Endothelial cell of umbilical vein (primary cell): ENCODE measurements at regions not wholly inside any gene's neighbourhood (a gene's known extent, or its start where the extent isn't known, plus 50 kb on each side); places are given as distances from the start of the nearest gene placed in this dataset.

Experiments
- BruUV-seq: library from RNA; stranded (reverse); fragments of 400-500 nt; replicated peaks from 2 replicates; lab custom pipeline; 2021; lab: Mats Ljungman, UMichigan
- CTCF ChIA-PET: fragments of 300-600, 350-600 bp; sonication (Branson Sonifier 250); formaldehyde crosslinking; loops from one replicate; lab custom pipeline; 2021; ENCODE audit warnings: antibody characterized with exemption, inconsistent platforms; lab: Charles Lee
- POLR2A ChIA-PET: fragments of 300-600, 350-600 bp; sonication (Branson Sonifier 250); formaldehyde crosslinking; loops from one replicate; lab custom pipeline; 2021; ENCODE audit warnings: antibody characterized with exemption, inconsistent platforms; lab: Charles Lee
- DNase-seq: peaks from one replicate; pipeline ENCODE4 v3.0.0-alpha.2; 2011; ENCODE audit warnings: low read depth, low spot score
- FAIRE-seq: peaks from 2 replicates; lab custom pipeline; 2011; peaks lifted over from hg19 to GRCh38; lab: Jason Lieb, UNC
- H2AFZ ChIP-seq: 2 replicates; pipeline ENCODE4 v1.6.0; 2012; ENCODE audit warnings: low read depth, low read length, control low read depth, inconsistent platforms
- H3K27ac ChIP-seq: 2 replicates; pipeline ENCODE4 v1.5.1; 2011; ENCODE audit warnings: low read depth, mild to moderate bottlenecking, control low read depth, low read length, moderate library complexity; ENCODE audit not compliant: insufficient read depth
- H3K27me3 ChIP-seq, 2 experiments: 2 replicates each; pipeline versions ENCODE4 v1.6.0 to v1.6.1; 2011; ENCODE audit warnings: low read length in 2 of 2, mixed read lengths in 1 of 2; ENCODE audit not compliant: control insufficient read depth in 2 of 2, insufficient read depth in 2 of 2
- H3K36me3 ChIP-seq, 2 experiments: 2 replicates in 1 of 2; 3 replicates in 1 of 2; pipeline ENCODE4 v1.5.1; 2011; ENCODE audit warnings: low read length in 2 of 2, mild to moderate bottlenecking in 1 of 2, moderate library complexity in 1 of 2; ENCODE audit not compliant: control insufficient read depth in 2 of 2, insufficient read depth in 2 of 2; ENCODE audit errors: extremely low read depth in 1 of 2
- H3K4me1 ChIP-seq: 3 replicates; pipeline ENCODE4 v1.5.1; 2011; ENCODE audit warnings: mild to moderate bottlenecking, low read length; ENCODE audit not compliant: control insufficient read depth, insufficient read depth; ENCODE audit errors: extremely low read depth
- H3K4me2 ChIP-seq: 2 replicates; pipeline ENCODE4 v1.6.1; 2011; ENCODE audit warnings: low read length, control low read depth, mixed read lengths; ENCODE audit not compliant: insufficient read depth
- H3K4me3 ChIP-seq, 3 experiments: fragments of 200-600 bp in 1 of 3; sonication (generic), shearing (Covaris generic) in 1 of 3; replicated peaks in 1 of 3; 2 replicates each; pipeline ENCODE4 v1.5.1; 2011 to 2016; ENCODE audit warnings: control low read depth in 3 of 3, low read length in 3 of 3, mild to moderate bottlenecking in 2 of 3, inconsistent platforms in 1 of 3, low read depth in 1 of 3, moderate library complexity in 1 of 3; ENCODE audit not compliant: insufficient read depth in 1 of 3
- H3K79me2 ChIP-seq: 2 replicates; pipeline ENCODE4 v1.6.0; 2012; ENCODE audit warnings: low read length, inconsistent platforms; ENCODE audit not compliant: control insufficient read depth, insufficient read depth
- H3K9ac ChIP-seq: replicated peaks from 2 replicates; pipeline ENCODE3; 2011; ENCODE audit warnings: low read length, control low read depth; ENCODE audit not compliant: insufficient read depth; ENCODE audit errors: extremely low read depth
- H3K9me1 ChIP-seq: replicated peaks from 3 replicates; pipeline ENCODE4 v1.6.0; 2011; ENCODE audit warnings: mild to moderate bottlenecking, low read length; ENCODE audit not compliant: control insufficient read depth, insufficient read depth; ENCODE audit errors: extremely low read depth
- H3K9me3 ChIP-seq: replicated peaks from 2 replicates; pipeline ENCODE4 v1.5.1; 2012; ENCODE audit warnings: low read length, inconsistent platforms; ENCODE audit not compliant: control insufficient read depth, insufficient read depth
- H4K20me1 ChIP-seq: replicated peaks from 2 replicates; pipeline ENCODE3; 2011; ENCODE audit warnings: mild to moderate bottlenecking, low read length; ENCODE audit not compliant: control insufficient read depth, insufficient read depth; ENCODE audit errors: extremely low read depth
- CTCF ChIP-seq, 2 donors: IDR thresholded peaks; 1 replicate in 1 of 2; 2 replicates in 1 of 2; pipeline ENCODE4 v1.5.1; 2011; ENCODE audit warnings: low read length in 2 of 2, mild to moderate bottlenecking in 2 of 2, moderate library complexity in 2 of 2, control low read depth in 1 of 2, inconsistent platforms in 1 of 2, low read depth in 1 of 2; ENCODE audit not compliant: insufficient read depth in 1 of 2; ENCODE audit errors: extremely low read depth in 1 of 2
- EZH2 ChIP-seq: IDR thresholded peaks from 2 replicates; pipeline ENCODE4 v1.6.1; 2012; ENCODE audit warnings: borderline replicate concordance, low read depth, mild to moderate bottlenecking, moderate library complexity, low read length, inconsistent platforms; ENCODE audit not compliant: severe bottlenecking
- FOS ChIP-seq: IDR thresholded peaks from 2 replicates; pipeline ENCODE4 v1.6.1; 2011; ENCODE audit warnings: mild to moderate bottlenecking, low read length, moderate library complexity, borderline replicate concordance; ENCODE audit not compliant: insufficient read depth
- GATA2 ChIP-seq: IDR thresholded peaks from 2 replicates; pipeline ENCODE4 v1.7.0; 2011; ENCODE audit warnings: low read depth, mild to moderate bottlenecking, moderate library complexity, mixed read lengths, low read length; ENCODE audit not compliant: insufficient read length, insufficient read depth
- JUN ChIP-seq: IDR thresholded peaks from 2 replicates; pipeline ENCODE4 v1.6.1; 2011; ENCODE audit warnings: borderline replicate concordance, low read depth; ENCODE audit not compliant: insufficient read length, insufficient read depth
- MAX ChIP-seq: IDR thresholded peaks from 2 replicates; pipeline ENCODE4 v1.6.1; 2011; ENCODE audit not compliant: insufficient read depth, insufficient read length
- MYC ChIP-seq: IDR thresholded peaks from one replicate; pipeline ENCODE4 v1.6.1; 2011; ENCODE audit warnings: mild to moderate bottlenecking, low read depth, low read length
- POLR2A ChIP-seq: IDR thresholded peaks from 2 replicates; pipeline ENCODE4 v1.6.1; 2012; ENCODE audit warnings: low read depth, mild to moderate bottlenecking, control low read depth, low read length
- POLR2AphosphoS5 ChIP-seq: IDR thresholded peaks from 2 replicates; pipeline ENCODE4 v1.6.1; 2012; ENCODE audit warnings: low read depth, mild to moderate bottlenecking, control low read depth, low read length, moderate library complexity; ENCODE audit not compliant: insufficient read depth
- dilution Hi-C: fragments of 300-500 bp; cut with MboI; formaldehyde crosslinking; loops from one replicate; pipeline ENCODE4 v1.15.0; 2019; ENCODE audit warnings: low sequenced_read_pairs; ENCODE audit not compliant: extremely low pct_ligation_motif_present
- intact Hi-C: fragments of 100-400 bp; cut with micrococcal nuclease; formaldehyde crosslinking; loops from one replicate; pipeline ENCODE4 v1.10.0; 2022

- ChIA-PET CTCF (interaction anchor here (1.0 to 2.4 kb wide), 3 partner anchors 52 to 224 kb away, joined by 3 to 10 read pairs (median 3); no protein-coding TSS in a partner anchor), POLR2A (no interaction called here)
- no peaks in the 10 kb centered on the region for H3K36me3 ChIP-seq
- no peaks in the 10 kb centered on the region for H3K9me3 ChIP-seq
- no peak overlapping the region for H3K4me3 ChIP-seq
- no peak overlapping the region for H2AFZ ChIP-seq
- intact Hi-C loops (loop anchor here (2.0 to 5.0 kb wide), 4 partner anchors 107 to 1090 kb away; no protein-coding TSS in a partner anchor), dilution Hi-C loops (no loop called here)
- H3K27me3 ChIP-seq: no peaks in the 10 kb centered on the region
- FAIRE-seq (peak; percentile 64), DNase-seq (peak; percentile 89)
- H3K4me2 ChIP-seq: peak overlapping the region; percentile 92
- H4K20me1 ChIP-seq: no peaks in the 10 kb centered on the region
- BruUV-seq: no TSS peak
- H3K27ac ChIP-seq: peak overlapping the region; percentile 80
- no peak for TF ChIP-seq POLR2A
- TF ChIP-seq MYC: no peak
- TF ChIP-seq EZH2: no peak
- TF ChIP-seq POLR2AphosphoS5: no peak
- TF ChIP-seq JUN: peak; percentile 96
- no peak for TF ChIP-seq CTCF (IDR thresholded peaks at IDR 0.05; ENCODE audit: extremely low read depth in 1 of 2, insufficient read depth in 1 of 2, low read depth in 1 of 2, low read length in 2 of 2)
- TF ChIP-seq MAX: no peak
- TF ChIP-seq FOS: peak; percentile 93
- no peak for TF ChIP-seq GATA2
- H3K4me1 ChIP-seq: peaks cover 36% of the 10 kb centered on the region
- H3K9ac ChIP-seq: peak overlapping the region; percentile 53
- H3K79me2 ChIP-seq: no peaks in the 10 kb centered on the region
- H3K9me1 ChIP-seq: no peaks in the 10 kb centered on the region
These were observed 1024.2 kb upstream of the ACVR2A start for GRCh38 chr2:146820672-146821071.
